Thyroid gland (tissue), 4 donors: ENCODE measurements at regions not wholly inside any gene's neighbourhood (a gene's known extent, or its start where the extent isn't known, plus 50 kb on each side); places are given as distances from the start of the nearest gene placed in this dataset.

Experiments used
- POLR2A ChIP-seq, 2 donors: fragments of 450-650 bp; IDR thresholded peaks; one replicate each; pipeline ENCODE4 v1.6.1; 2017; ENCODE audit warnings: antibody characterized with exemption in 2 of 2, mild to moderate bottlenecking in 2 of 2, moderate library complexity in 1 of 2
- TF ChIP-seq, protein P1 (sequence below), 6 experiments: fragments of 200-600 bp in 3 of 6; fragments of 450-650 bp in 3 of 6; sonication (generic) in 3 of 6; IDR thresholded peaks; one replicate each; pipeline ENCODE4 v1.5.1; 2016 to 2019; ENCODE audit warnings: antibody characterized with exemption in 6 of 6, mild to moderate bottlenecking in 2 of 6, inconsistent platforms in 1 of 6, moderate library complexity in 1 of 6

DNA sequence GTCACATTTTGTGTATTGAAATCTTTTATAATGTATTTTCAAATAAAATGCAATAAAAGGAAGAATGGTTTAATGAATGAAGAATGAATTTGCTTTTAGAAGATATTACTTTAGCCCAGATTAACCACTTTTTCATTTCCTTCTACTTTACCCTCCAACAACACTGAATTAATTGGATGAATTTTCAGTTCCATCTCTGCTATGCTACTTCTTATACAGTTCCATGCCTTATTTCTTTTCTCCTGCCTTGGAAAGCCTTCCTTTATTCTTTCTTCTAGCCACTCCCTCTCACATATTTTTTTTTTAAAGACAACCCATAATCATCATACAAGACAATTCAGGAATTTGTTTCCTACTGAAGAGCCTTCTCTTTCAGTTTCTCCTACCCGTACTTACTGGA lies 296.6 kb upstream of the TNC start:
- TF ChIP-seq, protein P1, sequence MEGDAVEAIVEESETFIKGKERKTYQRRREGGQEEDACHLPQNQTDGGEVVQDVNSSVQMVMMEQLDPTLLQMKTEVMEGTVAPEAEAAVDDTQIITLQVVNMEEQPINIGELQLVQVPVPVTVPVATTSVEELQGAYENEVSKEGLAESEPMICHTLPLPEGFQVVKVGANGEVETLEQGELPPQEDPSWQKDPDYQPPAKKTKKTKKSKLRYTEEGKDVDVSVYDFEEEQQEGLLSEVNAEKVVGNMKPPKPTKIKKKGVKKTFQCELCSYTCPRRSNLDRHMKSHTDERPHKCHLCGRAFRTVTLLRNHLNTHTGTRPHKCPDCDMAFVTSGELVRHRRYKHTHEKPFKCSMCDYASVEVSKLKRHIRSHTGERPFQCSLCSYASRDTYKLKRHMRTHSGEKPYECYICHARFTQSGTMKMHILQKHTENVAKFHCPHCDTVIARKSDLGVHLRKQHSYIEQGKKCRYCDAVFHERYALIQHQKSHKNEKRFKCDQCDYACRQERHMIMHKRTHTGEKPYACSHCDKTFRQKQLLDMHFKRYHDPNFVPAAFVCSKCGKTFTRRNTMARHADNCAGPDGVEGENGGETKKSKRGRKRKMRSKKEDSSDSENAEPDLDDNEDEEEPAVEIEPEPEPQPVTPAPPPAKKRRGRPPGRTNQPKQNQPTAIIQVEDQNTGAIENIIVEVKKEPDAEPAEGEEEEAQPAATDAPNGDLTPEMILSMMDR (IDR thresholded peaks at IDR 0.05): no peak
- TF ChIP-seq POLR2A (IDR thresholded peaks at IDR 0.05): no peak
